Trophoblast cell (in vitro differentiated cells and primary cell): ENCODE measurements at regions not wholly inside any gene's neighbourhood (a gene's known extent, or its start where the extent isn't known, plus 50 kb on each side); places are given as distances from the start of the nearest gene placed in this dataset.

Source experiments
- DNase-seq, 2 donors: peaks; one replicate each; pipeline ENCODE4 v3.0.0-alpha.2; 2016
- H2AFZ ChIP-seq: 2 replicates; pipeline ENCODE4 v1.6.1; 2013; ENCODE audit warnings: low read length, moderate library complexity, mild to moderate bottlenecking; ENCODE audit not compliant: insufficient read depth, poor library complexity
- H2AK5ac ChIP-seq: 2 replicates; pipeline ENCODE4 v1.6.1; 2013; ENCODE audit warnings: mild to moderate bottlenecking, low read length
- H2BK120ac ChIP-seq: 2 replicates; pipeline ENCODE4 v1.6.1; 2013; ENCODE audit warnings: low read length, mild to moderate bottlenecking, moderate library complexity; ENCODE audit not compliant: insufficient read depth, poor library complexity
- H2BK12ac ChIP-seq: 2 replicates; pipeline ENCODE4 v1.6.1; 2013; ENCODE audit warnings: mild to moderate bottlenecking, low read length, moderate library complexity
- H2BK5ac ChIP-seq: 2 replicates; pipeline ENCODE4 v1.6.1; 2013; ENCODE audit warnings: low read length, low read depth, moderate library complexity, mild to moderate bottlenecking; ENCODE audit not compliant: poor library complexity
- H3K14ac ChIP-seq: 2 replicates; pipeline ENCODE4 v1.6.1; 2013; ENCODE audit warnings: mild to moderate bottlenecking, low read length
- H3K18ac ChIP-seq: 2 replicates; pipeline ENCODE4 v1.6.1; 2013; ENCODE audit warnings: mild to moderate bottlenecking, low read length
- H3K23ac ChIP-seq: 2 replicates; pipeline ENCODE4 v1.6.1; 2013; ENCODE audit warnings: low read length
- H3K27ac ChIP-seq: 2 replicates; pipeline ENCODE4 v1.5.1; 2013; ENCODE audit warnings: low read depth, mild to moderate bottlenecking, inconsistent platforms, low read length, moderate library complexity
- H3K27me3 ChIP-seq: 2 replicates; pipeline ENCODE4 v1.6.1; 2013; ENCODE audit warnings: inconsistent platforms, mild to moderate bottlenecking, low read length, moderate library complexity; ENCODE audit not compliant: insufficient read depth
- H3K36me3 ChIP-seq, 2 experiments: 1 replicate in 1 of 2; 2 replicates in 1 of 2; pipeline ENCODE4 v1.6.1; 2013; ENCODE audit warnings: low read length in 2 of 2, mild to moderate bottlenecking in 2 of 2, moderate library complexity in 1 of 2; ENCODE audit not compliant: insufficient read depth in 2 of 2, control insufficient read depth in 1 of 2
- H3K4ac ChIP-seq: 2 replicates; pipeline ENCODE4 v1.6.1; 2013; ENCODE audit warnings: low read depth, mild to moderate bottlenecking, low read length, moderate library complexity
- H3K4me1 ChIP-seq, 2 experiments: 1 replicate in 1 of 2; 2 replicates in 1 of 2; pipeline ENCODE4 v1.6.1; 2013; ENCODE audit warnings: low read length in 2 of 2, mild to moderate bottlenecking in 2 of 2, moderate library complexity in 1 of 2; ENCODE audit not compliant: insufficient read depth in 2 of 2, control insufficient read depth in 1 of 2
- H3K4me2 ChIP-seq: 2 replicates; pipeline ENCODE4 v1.6.1; 2013; ENCODE audit warnings: inconsistent platforms, mild to moderate bottlenecking, low read length, moderate library complexity
- H3K4me3 ChIP-seq: 2 replicates; pipeline ENCODE4 v1.5.1; 2013; ENCODE audit warnings: mild to moderate bottlenecking, low read depth, low read length, inconsistent platforms
- H3K79me1 ChIP-seq: one replicate; pipeline ENCODE4 v1.6.1; 2013; ENCODE audit warnings: low read length
- H3K79me2 ChIP-seq: 2 replicates; pipeline ENCODE4 v1.6.1; 2013; ENCODE audit warnings: low read length, mild to moderate bottlenecking; ENCODE audit not compliant: control insufficient read depth, insufficient read depth, poor library complexity
- H3K9ac ChIP-seq: 2 replicates; pipeline ENCODE4 v1.6.1; 2013; ENCODE audit warnings: mild to moderate bottlenecking, low read length
- H3K9me3 ChIP-seq: 2 replicates; pipeline ENCODE4 v1.6.1; 2013; ENCODE audit warnings: low read depth, mild to moderate bottlenecking, control low read depth, inconsistent platforms, low read length; ENCODE audit not compliant: insufficient read depth
- H4K12ac ChIP-seq: 2 replicates; pipeline ENCODE4 v1.6.1; 2013; ENCODE audit warnings: low read depth, mild to moderate bottlenecking, low read length, moderate library complexity
- H4K8ac ChIP-seq: 2 replicates; pipeline ENCODE4 v1.6.1; 2013; ENCODE audit warnings: low read depth, mild to moderate bottlenecking, low read length, moderate library complexity
- H4K91ac ChIP-seq: one replicate; pipeline ENCODE4 v1.6.1; 2013; ENCODE audit warnings: low read depth, mild to moderate bottlenecking, low read length, moderate library complexity
- WGBS: extraction: QIAGEN DNeasy Blood & Tissue Kit; methylation state at CpG from one replicate; pipeline ENCODE4 v1.1.7; 2013; ENCODE audit warnings: missing lambda C conversion rate; ENCODE audit not compliant: insufficient read length, insufficient coverage; ENCODE audit errors: extremely low coverage; 5-methylcytosine and 5-hydroxymethylcytosine counted together

- no peak overlapping the region for H4K8ac ChIP-seq
- no peak overlapping the region for H3K18ac ChIP-seq
- H2BK5ac ChIP-seq = no peak overlapping the region
- H3K4me1 ChIP-seq = no peaks in the 10 kb centered on the region
- no peak overlapping the region for H4K12ac ChIP-seq
- no peaks in the 10 kb centered on the region for H3K79me1 ChIP-seq
- no peak overlapping the region for H2AFZ ChIP-seq
- no peak overlapping the region for H3K23ac ChIP-seq
- H3K36me3 ChIP-seq = no peaks in the 10 kb centered on the region
- no CpG with 5 or more reads among the region's 10 CpGs for WGBS
- H2AK5ac ChIP-seq = no peak overlapping the region
- no peak overlapping the region for H2BK120ac ChIP-seq
- no peak overlapping the region for H4K91ac ChIP-seq
- H3K27me3 ChIP-seq = no peaks in the 10 kb centered on the region
- H3K4me3 ChIP-seq = no peak overlapping the region
- H2BK12ac ChIP-seq = no peak overlapping the region
- no peak overlapping the region for H3K14ac ChIP-seq
- H3K79me2 ChIP-seq = no peaks in the 10 kb centered on the region
- no peak overlapping the region for H3K27ac ChIP-seq
- H3K9me3 ChIP-seq = no peaks in the 10 kb centered on the region
- DNase-seq = no peak
- no peak overlapping the region for H3K4me2 ChIP-seq
- H3K4ac ChIP-seq = no peak overlapping the region
- H3K9ac ChIP-seq = no peak overlapping the region
Measured at GRCh38 chr2:21228041-21228895, 104.5 kb downstream of the TDRD15 start.

GRCh38 chr2:21229302-21229701, 105.5 kb downstream of the TDRD15 start:
- Histone ChIP-seq H3K18ac (no peak overlapping the region), H3K4me3 (no peak overlapping the region), H2BK120ac (no peak overlapping the region), H3K4ac (no peak overlapping the region), H4K12ac (no peak overlapping the region), H3K14ac (no peak overlapping the region), H4K8ac (no peak overlapping the region), H2BK5ac (no peak overlapping the region), H3K23ac (no peak overlapping the region), H3K4me1 (no peaks in the 10 kb centered on the region), H3K27me3 (no peaks in the 10 kb centered on the region), H3K9me3 (no peaks in the 10 kb centered on the region), H2AFZ (no peak overlapping the region), H3K9ac (no peak overlapping the region), H3K4me2 (no peak overlapping the region), H3K36me3 (no peaks in the 10 kb centered on the region), H4K91ac (no peak overlapping the region), H2BK12ac (no peak overlapping the region), H3K79me2 (no peaks in the 10 kb centered on the region), H2AK5ac (no peak overlapping the region), H3K27ac (no peak overlapping the region), H3K79me1 (no peaks in the 10 kb centered on the region)
- peak; percentile 8 to 51 for DNase-seq
- no CpG with 5 or more reads among the region's 1 CpG for WGBS

GRCh38 chr2:21230140-21230539, 106.4 kb downstream of the TDRD15 start:
- Histone ChIP-seq H3K9me3 (no peaks in the 10 kb centered on the region), H3K27me3 (no peaks in the 10 kb centered on the region), H3K23ac (no peak overlapping the region), H2BK12ac (no peak overlapping the region), H4K91ac (no peak overlapping the region), H3K36me3 (no peaks in the 10 kb centered on the region), H3K4me2 (no peak overlapping the region), H4K12ac (no peak overlapping the region), H2AK5ac (no peak overlapping the region), H3K79me2 (no peaks in the 10 kb centered on the region), H3K18ac (no peak overlapping the region), H3K4me1 (no peaks in the 10 kb centered on the region), H3K27ac (no peak overlapping the region), H2BK5ac (no peak overlapping the region), H3K79me1 (no peaks in the 10 kb centered on the region), H3K9ac (no peak overlapping the region), H4K8ac (no peak overlapping the region), H3K4me3 (no peak overlapping the region), H2AFZ (no peak overlapping the region), H3K4ac (no peak overlapping the region), H2BK120ac (no peak overlapping the region), H3K14ac (no peak overlapping the region)
- WGBS = no CpG with 5 or more reads among the region's 1 CpG
- DNase-seq = no peak

GRCh38 chr2:21231985-21232384, 108.2 kb downstream of the TDRD15 start:
- Histone ChIP-seq H3K4me3 (no peak overlapping the region), H2BK5ac (no peak overlapping the region), H3K27me3 (no peaks in the 10 kb centered on the region), H4K12ac (no peak overlapping the region), H2AK5ac (no peak overlapping the region), H4K91ac (no peak overlapping the region), H3K9ac (no peak overlapping the region), H3K4me2 (no peak overlapping the region), H3K9me3 (no peaks in the 10 kb centered on the region), H3K27ac (no peak overlapping the region), H3K14ac (no peak overlapping the region), H2BK12ac (no peak overlapping the region), H2BK120ac (no peak overlapping the region), H3K23ac (no peak overlapping the region), H3K79me2 (no peaks in the 10 kb centered on the region), H3K36me3 (no peaks in the 10 kb centered on the region), H4K8ac (no peak overlapping the region), H3K18ac (no peak overlapping the region), H2AFZ (no peak overlapping the region), H3K79me1 (no peaks in the 10 kb centered on the region), H3K4ac (no peak overlapping the region), H3K4me1 (no peaks in the 10 kb centered on the region)
- no peak for DNase-seq
